ENCODE measurements at regions not wholly inside any gene's neighbourhood (a gene's known extent, or its start where the extent isn't known, plus 50 kb on each side); places are given as distances from the start of the nearest gene placed in this dataset.
A peak's percentile ranks its signal among the peaks of the same experiment; 100 is the strongest.

- no peak for DNase-seq (ENCODE audit: low read depth)
Observed at GRCh38 chr12:102781117-102781516, 135.9 kb downstream of the PAH start.

GRCh38 chr12:102776041-102776440, 141.0 kb downstream of the PAH start:
- no peak for DNase-seq (ENCODE audit: low read depth)

GRCh38 chr12:102769323-102769916, 147.6 kb downstream of the PAH start:
- peak; percentile 28 for DNase-seq (ENCODE audit: low read depth)

GRCh38 chr12:102766961-102767360, 150.1 kb downstream of the PAH start:
- no peak for DNase-seq (ENCODE audit: low read depth)

- no peak for DNase-seq (ENCODE audit: low read depth)
Observed at GRCh38 chr12:102765736-102766135, 151.3 kb downstream of the PAH start.

- DNase-seq (ENCODE audit: low read depth): no peak
Observed at GRCh38 chr12:102763471-102763870, 153.6 kb downstream of the PAH start.

- DNase-seq (ENCODE audit: low read depth): no peak
Observed at GRCh38 chr12:102763061-102763460, 154.0 kb downstream of the PAH start.

GRCh38 chr12:102760322-102760721, 156.7 kb downstream of the PAH start:
- DNase-seq (ENCODE audit: low read depth): no peak

- no peak for DNase-seq (ENCODE audit: low read depth)
Observed at GRCh38 chr12:102759466-102759865, 157.6 kb downstream of the PAH start.

- DNase-seq (ENCODE audit: low read depth): no peak
Observed at GRCh38 chr12:102757882-102758226, 159.2 kb downstream of the PAH start.

GRCh38 chr12:102757154-102757881, 159.7 kb downstream of the PAH start:
- no peak for DNase-seq (ENCODE audit: low read depth)

GRCh38 chr12:102756530-102756929, 160.5 kb downstream of the PAH start:
- DNase-seq (ENCODE audit: low read depth): no peak

- no peak for DNase-seq (ENCODE audit: low read depth)
Observed at GRCh38 chr12:102755266-102755665, 161.8 kb downstream of the PAH start.

- DNase-seq (ENCODE audit: low read depth): no peak
Observed at GRCh38 chr12:102753802-102754201, 163.2 kb downstream of the PAH start.

- DNase-seq (ENCODE audit: low read depth): no peak
Observed at GRCh38 chr12:102748704-102749103, 168.3 kb downstream of the PAH start.

GRCh38 chr12:102746963-102747362, 170.1 kb downstream of the PAH start:
- DNase-seq (ENCODE audit: low read depth): no peak

GRCh38 chr12:102745971-102746600, 171.0 kb downstream of the PAH start:
- no peak for DNase-seq (ENCODE audit: low read depth)

GRCh38 chr12:102741196-102741595, 175.8 kb downstream of the PAH start:
- DNase-seq (ENCODE audit: low read depth): no peak

GRCh38 chr12:102740141-102740955, 176.7 kb downstream of the PAH start:
- DNase-seq (ENCODE audit: low read depth): no peak

GRCh38 chr12:102736328-102736727, 180.7 kb downstream of the PAH start:
- no peak for DNase-seq (ENCODE audit: low read depth)

GRCh38 chr12:102735104-102735503, 181.9 kb downstream of the PAH start:
- no peak for DNase-seq (ENCODE audit: low read depth)

GRCh38 chr12:102730996-102731395, 186.0 kb downstream of the PAH start:
- DNase-seq (ENCODE audit: low read depth): no peak
